ENCODE measurements at regions not wholly inside any gene's neighbourhood (a gene's known extent, or its start where the extent isn't known, plus 50 kb on each side); places are given as distances from the start of the nearest gene placed in this dataset.

DNA sequence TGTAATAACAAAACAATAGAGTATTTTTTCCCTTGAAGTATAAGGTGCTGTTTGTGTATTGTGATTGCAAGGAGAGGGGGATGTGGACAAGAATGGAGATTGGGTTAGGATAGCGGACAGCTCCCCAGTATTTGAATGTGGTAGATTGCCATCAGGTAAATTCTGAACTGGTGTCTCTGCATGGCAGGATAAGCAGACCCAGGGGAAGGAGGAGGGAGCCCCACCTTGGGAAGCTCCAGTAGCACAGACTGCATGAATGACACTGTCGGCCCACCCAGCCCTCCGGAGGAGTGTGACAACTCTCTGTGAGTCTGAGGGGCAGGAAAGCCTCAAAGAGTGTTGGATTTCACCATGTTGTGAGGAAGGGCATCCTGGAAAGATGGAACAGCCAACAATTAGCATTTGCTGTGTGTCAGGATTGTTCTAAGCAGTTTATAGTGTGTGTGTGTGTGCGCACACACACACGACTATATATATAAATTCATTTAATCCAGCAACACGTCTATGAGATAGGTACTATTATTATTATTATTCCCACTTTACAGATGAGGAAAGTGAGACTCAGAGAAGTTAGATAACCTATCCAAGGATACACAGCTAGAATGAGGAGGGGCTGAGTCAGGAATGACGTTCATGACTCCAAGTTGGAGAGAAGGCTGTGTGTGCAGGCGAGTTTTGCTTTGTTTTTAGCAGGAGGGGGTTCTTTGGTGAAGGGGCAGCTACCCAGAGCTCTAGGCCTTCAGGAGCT, 63.4 kb upstream of the LCTL start (continued):
- TF ChIP-seq, protein P1, sequence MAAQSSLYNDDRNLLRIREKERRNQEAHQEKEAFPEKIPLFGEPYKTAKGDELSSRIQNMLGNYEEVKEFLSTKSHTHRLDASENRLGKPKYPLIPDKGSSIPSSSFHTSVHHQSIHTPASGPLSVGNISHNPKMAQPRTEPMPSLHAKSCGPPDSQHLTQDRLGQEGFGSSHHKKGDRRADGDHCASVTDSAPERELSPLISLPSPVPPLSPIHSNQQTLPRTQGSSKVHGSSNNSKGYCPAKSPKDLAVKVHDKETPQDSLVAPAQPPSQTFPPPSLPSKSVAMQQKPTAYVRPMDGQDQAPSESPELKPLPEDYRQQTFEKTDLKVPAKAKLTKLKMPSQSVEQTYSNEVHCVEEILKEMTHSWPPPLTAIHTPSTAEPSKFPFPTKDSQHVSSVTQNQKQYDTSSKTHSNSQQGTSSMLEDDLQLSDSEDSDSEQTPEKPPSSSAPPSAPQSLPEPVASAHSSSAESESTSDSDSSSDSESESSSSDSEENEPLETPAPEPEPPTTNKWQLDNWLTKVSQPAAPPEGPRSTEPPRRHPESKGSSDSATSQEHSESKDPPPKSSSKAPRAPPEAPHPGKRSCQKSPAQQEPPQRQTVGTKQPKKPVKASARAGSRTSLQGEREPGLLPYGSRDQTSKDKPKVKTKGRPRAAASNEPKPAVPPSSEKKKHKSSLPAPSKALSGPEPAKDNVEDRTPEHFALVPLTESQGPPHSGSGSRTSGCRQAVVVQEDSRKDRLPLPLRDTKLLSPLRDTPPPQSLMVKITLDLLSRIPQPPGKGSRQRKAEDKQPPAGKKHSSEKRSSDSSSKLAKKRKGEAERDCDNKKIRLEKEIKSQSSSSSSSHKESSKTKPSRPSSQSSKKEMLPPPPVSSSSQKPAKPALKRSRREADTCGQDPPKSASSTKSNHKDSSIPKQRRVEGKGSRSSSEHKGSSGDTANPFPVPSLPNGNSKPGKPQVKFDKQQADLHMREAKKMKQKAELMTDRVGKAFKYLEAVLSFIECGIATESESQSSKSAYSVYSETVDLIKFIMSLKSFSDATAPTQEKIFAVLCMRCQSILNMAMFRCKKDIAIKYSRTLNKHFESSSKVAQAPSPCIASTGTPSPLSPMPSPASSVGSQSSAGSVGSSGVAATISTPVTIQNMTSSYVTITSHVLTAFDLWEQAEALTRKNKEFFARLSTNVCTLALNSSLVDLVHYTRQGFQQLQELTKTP (IDR thresholded peaks at IDR 0.05; ENCODE audit: low read depth in 1 of 2, partially characterized antibody in 2 of 2), result peak in 1 of 2 experiments; percentile 30
- TF ChIP-seq NCOA2 (IDR thresholded peaks at IDR 0.05; ENCODE audit: partially characterized antibody in 2 of 2), result no peak
- no peak for TF ChIP-seq WHSC1 (IDR thresholded peaks at IDR 0.05; ENCODE audit: low read length)
- TF ChIP-seq CHCHD3 (CRISPR knock-in tag; IDR thresholded peaks at IDR 0.05), result no peak
- TF ChIP-seq ZC3H11A (IDR thresholded peaks at IDR 0.05; ENCODE audit: low read depth, low read length), result no peak
- no peak for TF ChIP-seq RAD21 (CRISPR knock-in tag; conservative IDR thresholded peaks at IDR 0.05 in 1 of 2, IDR thresholded peaks at IDR 0.05 in 1 of 2)
- TF ChIP-seq, protein P2, sequence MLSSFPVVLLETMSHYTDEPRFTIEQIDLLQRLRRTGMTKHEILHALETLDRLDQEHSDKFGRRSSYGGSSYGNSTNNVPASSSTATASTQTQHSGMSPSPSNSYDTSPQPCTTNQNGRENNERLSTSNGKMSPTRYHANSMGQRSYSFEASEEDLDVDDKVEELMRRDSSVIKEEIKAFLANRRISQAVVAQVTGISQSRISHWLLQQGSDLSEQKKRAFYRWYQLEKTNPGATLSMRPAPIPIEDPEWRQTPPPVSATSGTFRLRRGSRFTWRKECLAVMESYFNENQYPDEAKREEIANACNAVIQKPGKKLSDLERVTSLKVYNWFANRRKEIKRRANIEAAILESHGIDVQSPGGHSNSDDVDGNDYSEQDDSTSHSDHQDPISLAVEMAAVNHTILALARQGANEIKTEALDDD (IDR thresholded peaks at IDR 0.05), result no peak
- TF ChIP-seq, protein P3, sequence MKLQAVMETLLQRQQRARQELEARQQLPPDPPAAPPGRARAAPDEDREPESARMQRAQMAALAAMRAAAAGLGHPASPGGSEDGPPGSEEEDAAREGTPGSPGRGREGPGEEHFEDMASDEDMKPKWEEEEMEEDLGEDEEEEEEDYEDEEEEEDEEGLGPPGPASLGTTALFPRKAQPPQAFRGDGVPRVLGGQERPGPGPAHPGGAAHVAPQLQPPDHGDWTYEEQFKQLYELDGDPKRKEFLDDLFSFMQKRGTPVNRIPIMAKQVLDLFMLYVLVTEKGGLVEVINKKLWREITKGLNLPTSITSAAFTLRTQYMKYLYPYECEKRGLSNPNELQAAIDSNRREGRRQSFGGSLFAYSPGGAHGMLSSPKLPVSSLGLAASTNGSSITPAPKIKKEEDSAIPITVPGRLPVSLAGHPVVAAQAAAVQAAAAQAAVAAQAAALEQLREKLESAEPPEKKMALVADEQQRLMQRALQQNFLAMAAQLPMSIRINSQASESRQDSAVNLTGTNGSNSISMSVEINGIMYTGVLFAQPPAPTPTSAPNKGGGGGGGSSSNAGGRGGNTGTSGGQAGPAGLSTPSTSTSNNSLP (IDR thresholded peaks at IDR 0.05; ENCODE audit: borderline replicate concordance, low read depth, low read length), result no peak
- no peak for TF ChIP-seq MAFG (tag; conservative IDR thresholded peaks at IDR 0.05)
- no peak for TF ChIP-seq BRF1 (IDR thresholded peaks at IDR 0.05; ENCODE audit: borderline replicate concordance, extremely low read depth, insufficient read length)
- no peak for TF ChIP-seq MAFK (IDR thresholded peaks at IDR 0.05; ENCODE audit: low read length)
- peak in 1 of 2 experiments; percentile 10; a peak in 1 of 4 replicates for TF ChIP-seq FOXK2 (conservative IDR thresholded peaks at IDR 0.05 in 1 of 2, IDR thresholded peaks at IDR 0.05 in 1 of 2; ENCODE audit: low read depth in 2 of 2)
- no peak for TF ChIP-seq KLF1 (tag; IDR thresholded peaks at IDR 0.05)
- no peak for TF ChIP-seq NR4A1 (CRISPR knock-in tag; IDR thresholded peaks at IDR 0.05)
- TF ChIP-seq NR4A1 (tag; IDR thresholded peaks at IDR 0.05), result no peak
- no peak for TF ChIP-seq NFATC3 (IDR thresholded peaks at IDR 0.05)
- TF ChIP-seq, protein P4, sequence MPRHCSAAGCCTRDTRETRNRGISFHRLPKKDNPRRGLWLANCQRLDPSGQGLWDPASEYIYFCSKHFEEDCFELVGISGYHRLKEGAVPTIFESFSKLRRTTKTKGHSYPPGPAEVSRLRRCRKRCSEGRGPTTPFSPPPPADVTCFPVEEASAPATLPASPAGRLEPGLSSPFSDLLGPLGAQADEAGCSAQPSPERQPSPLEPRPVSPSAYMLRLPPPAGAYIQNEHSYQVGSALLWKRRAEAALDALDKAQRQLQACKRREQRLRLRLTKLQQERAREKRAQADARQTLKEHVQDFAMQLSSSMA (CRISPR knock-in tag; IDR thresholded peaks at IDR 0.05), result no peak

Data from K562 (cell line).